ENCODE measurements at regions not wholly inside any gene's neighbourhood (a gene's known extent, or its start where the extent isn't known, plus 50 kb on each side); places are given as distances from the start of the nearest gene placed in this dataset.

DNA sequence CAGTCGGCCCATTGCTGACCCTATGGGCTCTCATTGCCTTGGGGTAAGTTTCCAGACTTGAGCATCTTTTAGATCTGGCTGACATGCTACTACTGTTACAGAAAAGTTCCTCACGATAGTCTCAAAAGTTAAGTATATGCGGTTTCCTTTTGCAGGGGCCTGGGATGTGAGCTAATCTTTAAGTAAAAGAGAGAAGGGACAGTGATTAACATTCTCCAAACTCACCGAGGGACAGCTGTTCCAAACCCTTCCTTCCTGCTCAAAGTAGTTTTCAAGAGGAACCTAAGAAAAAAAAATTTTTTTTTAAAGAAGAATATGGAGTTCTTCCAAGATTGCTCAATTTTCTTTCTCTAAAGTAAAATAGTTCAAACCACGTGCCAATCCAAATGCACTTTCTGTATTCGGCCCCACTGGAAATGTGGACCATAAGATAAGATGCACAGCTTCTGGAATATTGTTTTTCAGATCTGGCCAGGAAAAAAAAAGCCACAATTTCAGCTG is 168.0 kb upstream of the SPRY4 start:
- Histone ChIP-seq H3K27me3 (no peaks in the 10 kb centered on the region), H3K27ac (peak overlapping the region; percentile 18), H3K9me3 (no peaks in the 10 kb centered on the region), H3K36me3 (no peaks in the 10 kb centered on the region), H3K4me3 (no peak overlapping the region), H3K4me1 (peaks cover 10% of the 10 kb centered on the region)
- TF ChIP-seq CTCF (IDR thresholded peaks at IDR 0.05) = no peak
- intact Hi-C loops (cut with DNase I) = no loop called here
- ATAC-seq (no peak), DNase-seq (no peak)

DNA sequence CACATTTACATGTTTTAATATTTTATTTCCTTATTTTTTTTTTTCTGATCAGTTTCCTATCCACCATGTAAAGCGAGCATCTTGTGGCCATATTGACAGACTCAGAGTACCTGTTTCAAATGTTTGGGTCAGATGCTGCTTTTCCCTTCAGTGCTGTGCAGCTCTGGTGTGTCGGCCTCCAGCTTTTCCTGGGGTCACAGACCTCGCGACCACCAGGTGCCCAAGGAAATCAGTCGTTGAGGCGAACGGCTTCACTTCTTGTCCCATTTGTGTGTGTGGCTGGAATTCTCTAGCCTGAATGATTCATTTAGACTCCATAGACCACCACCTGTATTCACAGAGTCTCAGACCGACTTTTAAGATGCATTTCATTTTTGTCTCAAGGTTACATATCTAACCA is 166.9 kb upstream of the SPRY4 start:
- no peak overlapping the region for H3K4me3 ChIP-seq
- TF ChIP-seq CTCF (IDR thresholded peaks at IDR 0.05) = no peak
- ATAC-seq (no peak), DNase-seq (no peak)
- H3K27me3 ChIP-seq = no peaks in the 10 kb centered on the region
- intact Hi-C loops (cut with DNase I) = no loop called here
- peaks cover 10% of the 10 kb centered on the region for H3K4me1 ChIP-seq
- H3K36me3 ChIP-seq = no peaks in the 10 kb centered on the region
- H3K9me3 ChIP-seq = no peaks in the 10 kb centered on the region
- H3K27ac ChIP-seq = no peak overlapping the region

- H3K9me3 ChIP-seq = no peaks in the 10 kb centered on the region
- TF ChIP-seq CTCF (IDR thresholded peaks at IDR 0.05) = no peak
- intact Hi-C loops (cut with DNase I) = no loop called here
- H3K27ac ChIP-seq = no peak overlapping the region
- no peaks in the 10 kb centered on the region for H3K36me3 ChIP-seq
- ATAC-seq (no peak), DNase-seq (no peak)
- H3K4me3 ChIP-seq = no peak overlapping the region
- H3K4me1 ChIP-seq = peaks cover 10% of the 10 kb centered on the region
- no peaks in the 10 kb centered on the region for H3K27me3 ChIP-seq
Observed at GRCh38 chr5:142491270-142491669, 166.4 kb upstream of the SPRY4 start.

- Histone ChIP-seq H3K9me3 (no peaks in the 10 kb centered on the region), H3K4me1 (no peaks in the 10 kb centered on the region), H3K27me3 (no peaks in the 10 kb centered on the region), H3K4me3 (no peak overlapping the region), H3K27ac (no peak overlapping the region), H3K36me3 (no peaks in the 10 kb centered on the region)
- ATAC-seq (no peak), DNase-seq (no peak)
- intact Hi-C loops (cut with DNase I) = no loop called here
- TF ChIP-seq CTCF (IDR thresholded peaks at IDR 0.05) = no peak
Observed at GRCh38 chr5:142486581-142486980, 161.8 kb upstream of the SPRY4 start.

DNA sequence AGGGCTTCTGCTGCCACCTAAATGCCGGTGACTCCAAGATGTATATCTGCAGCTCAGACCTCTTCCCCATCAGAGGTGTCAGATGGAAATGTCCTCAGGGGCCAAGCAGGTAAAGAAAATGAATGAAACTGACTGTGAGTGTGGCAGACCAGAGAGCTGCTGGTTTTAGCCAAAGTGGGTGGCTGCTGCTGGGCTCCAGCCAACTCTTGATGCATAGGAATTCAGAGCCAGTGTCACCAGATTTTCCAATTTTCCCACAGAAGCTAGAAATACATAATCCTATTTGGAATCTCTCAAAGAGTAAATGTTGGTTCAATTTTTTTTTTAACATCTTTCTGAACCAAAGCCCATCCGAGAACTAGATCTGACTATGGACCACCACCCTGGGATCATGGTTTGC is 161.2 kb upstream of the SPRY4 start:
- DNase-seq = no peak
- intact Hi-C loops (cut with DNase I) = no loop called here
- Histone ChIP-seq H3K4me3 (no peak overlapping the region), H3K27me3 (no peaks in the 10 kb centered on the region), H3K27ac (no peak overlapping the region), H3K36me3 (no peaks in the 10 kb centered on the region), H3K4me1 (no peaks in the 10 kb centered on the region), H3K9me3 (no peaks in the 10 kb centered on the region)
- ATAC-seq = no peak
- TF ChIP-seq CTCF (IDR thresholded peaks at IDR 0.05) = no peak

DNA sequence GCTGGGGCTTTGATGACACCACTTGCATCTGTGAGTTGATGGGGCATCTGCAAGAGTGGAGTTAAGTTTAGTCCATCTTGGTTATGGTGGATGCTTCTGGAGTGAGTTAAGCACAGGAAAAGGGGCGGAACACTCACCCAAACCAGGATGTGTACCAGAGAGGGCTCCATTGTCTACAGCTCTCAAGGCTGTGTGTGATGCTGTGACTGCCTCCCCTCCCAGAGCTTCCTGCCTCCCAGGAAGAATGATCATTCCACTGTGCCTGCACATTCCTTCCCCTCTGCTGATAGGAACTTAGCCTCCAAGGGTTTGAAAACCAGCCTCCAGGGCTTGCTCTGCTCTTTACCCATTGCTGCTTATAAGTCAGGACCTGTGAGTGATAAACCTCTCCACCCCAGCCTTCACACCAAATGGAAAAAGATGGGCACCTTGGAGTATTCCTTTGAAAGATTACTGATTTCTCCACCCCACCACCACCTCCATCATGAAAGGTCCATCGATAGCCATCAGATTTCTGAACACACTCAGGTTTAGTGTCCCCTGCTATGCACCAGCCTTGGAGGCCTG is 160.1 kb upstream of the SPRY4 start:
- ATAC-seq (no peak), DNase-seq (no peak)
- H3K27ac ChIP-seq = no peak overlapping the region
- H3K4me1 ChIP-seq = no peaks in the 10 kb centered on the region
- H3K9me3 ChIP-seq = no peaks in the 10 kb centered on the region
- no peak overlapping the region for H3K4me3 ChIP-seq
- no peaks in the 10 kb centered on the region for H3K27me3 ChIP-seq
- TF ChIP-seq CTCF (IDR thresholded peaks at IDR 0.05) = no peak
- intact Hi-C loops (cut with DNase I) = no loop called here
- H3K36me3 ChIP-seq = no peaks in the 10 kb centered on the region

Data from upper lobe of right lung (tissue), 1 donor.